Vagina (tissue), 2 donors: ENCODE measurements at regions not wholly inside any gene's neighbourhood (a gene's known extent, or its start where the extent isn't known, plus 50 kb on each side); places are given as distances from the start of the nearest gene placed in this dataset.

Experiments used
- DNase-seq, 2 donors: peaks; one replicate each; pipeline ENCODE4 v3.0.0-alpha.2; 2017; ENCODE audit errors: extremely low spot score in 2 of 2
- H3K27ac ChIP-seq: fragments of 200-600 bp; sonication (generic); one replicate; pipeline ENCODE4 v1.5.1; 2019
- H3K27me3 ChIP-seq: fragments of 200-600 bp; sonication (generic); one replicate; pipeline ENCODE4 v1.5.1; 2019
- H3K36me3 ChIP-seq, 2 donors: fragments of 200-600 bp; sonication (generic); one replicate each; pipeline ENCODE4 v1.5.1; 2017 to 2019
- H3K4me1 ChIP-seq: fragments of 200-600 bp; sonication (generic); one replicate; pipeline ENCODE4 v1.5.1; 2019
- H3K4me3 ChIP-seq, 2 donors: fragments of 200-600 bp; sonication (generic); 1 replicate in 1 of 2; 2 replicates in 1 of 2; pipeline ENCODE4 v1.5.1; 2016 to 2019
- H3K9me3 ChIP-seq: fragments of 200-600 bp; sonication (generic); one replicate; pipeline ENCODE4 v1.5.1; 2019
- POLR2A ChIP-seq, 2 donors: fragments of 450-650 bp; IDR thresholded peaks; one replicate each; pipeline ENCODE4 v1.6.1; 2017; ENCODE audit warnings: antibody characterized with exemption in 2 of 2, mild to moderate bottlenecking in 2 of 2, moderate library complexity in 2 of 2
- POLR2AphosphoS5 ChIP-seq, 2 donors: sonication (generic); formaldehyde crosslinking; IDR thresholded peaks; one replicate each; pipeline ENCODE4 v1.9.0; 2017; ENCODE audit warnings: antibody characterized with exemption in 2 of 2, mild to moderate bottlenecking in 2 of 2, low read depth in 1 of 2; ENCODE audit not compliant: insufficient read depth in 1 of 2
- intact Hi-C: fragments of 100-400 bp; cut with DNase I; formaldehyde crosslinking; loops from one replicate; pipeline ENCODE4 v1.15.1; 2023
- TF ChIP-seq, protein P1 (sequence below), 3 experiments: fragments of 450-650 bp in 2 of 3; fragments of 200-600 bp in 1 of 3; sonication (generic) in 1 of 3; IDR thresholded peaks; one replicate each; pipeline ENCODE4 v1.5.1; 2017 to 2019; ENCODE audit warnings: antibody characterized with exemption in 3 of 3, mild to moderate bottlenecking in 2 of 3, moderate library complexity in 2 of 3

DNA sequence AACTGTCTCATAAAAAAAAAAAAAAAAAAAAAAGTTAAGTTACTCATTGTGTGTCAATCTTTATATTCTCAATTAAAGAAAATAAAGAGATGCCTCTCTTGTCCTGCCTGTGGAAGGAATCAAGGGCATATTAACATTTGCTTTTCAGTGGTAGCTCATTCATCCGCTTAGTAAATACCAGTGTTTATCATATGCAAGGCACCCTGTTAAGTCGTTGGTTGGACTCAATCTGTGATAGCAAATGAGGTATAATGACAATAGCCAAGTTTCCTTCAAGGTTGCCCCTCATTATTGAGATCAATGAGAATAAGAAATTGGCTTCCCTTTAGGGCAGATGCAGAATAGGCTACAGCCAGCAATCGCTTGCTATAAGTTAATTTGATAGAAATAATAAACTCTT, 812.7 kb upstream of the COBL start:
- Histone ChIP-seq H3K4me1 (no peaks in the 10 kb centered on the region), H3K4me3 (no peak overlapping the region), H3K36me3 (no peaks in the 10 kb centered on the region), H3K27me3 (no peaks in the 10 kb centered on the region), H3K9me3 (no peaks in the 10 kb centered on the region), H3K27ac (no peak overlapping the region)
- intact Hi-C loops = no loop called here
- no peak for TF ChIP-seq POLR2A (IDR thresholded peaks at IDR 0.05)
- no peak for DNase-seq

DNA sequence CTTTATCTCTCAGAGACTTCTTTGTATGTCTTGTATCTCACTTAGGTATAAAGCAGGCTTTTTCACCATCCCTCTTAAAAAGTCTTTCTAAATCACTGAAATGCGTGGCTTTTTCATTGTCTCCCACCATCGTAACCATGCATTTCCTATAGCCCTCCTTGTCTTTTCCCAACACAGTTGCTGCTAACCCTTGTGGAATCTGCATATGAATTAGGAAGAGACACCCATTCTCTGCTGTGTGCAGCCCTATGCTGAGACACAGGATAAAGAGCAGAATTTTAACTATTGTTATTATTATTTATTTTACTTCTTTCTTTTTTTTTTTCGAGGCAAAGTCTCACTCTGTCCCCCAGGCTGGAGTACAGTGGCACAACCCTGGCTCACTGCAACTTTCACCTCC, 804.3 kb upstream of the COBL start:
- Histone ChIP-seq H3K9me3 (no peaks in the 10 kb centered on the region), H3K27ac (no peak overlapping the region), H3K27me3 (no peaks in the 10 kb centered on the region), H3K4me3 (no peak overlapping the region), H3K36me3 (no peaks in the 10 kb centered on the region), H3K4me1 (no peaks in the 10 kb centered on the region)
- no peak for DNase-seq
- intact Hi-C loops = no loop called here
- TF ChIP-seq POLR2A (IDR thresholded peaks at IDR 0.05) = no peak

DNA sequence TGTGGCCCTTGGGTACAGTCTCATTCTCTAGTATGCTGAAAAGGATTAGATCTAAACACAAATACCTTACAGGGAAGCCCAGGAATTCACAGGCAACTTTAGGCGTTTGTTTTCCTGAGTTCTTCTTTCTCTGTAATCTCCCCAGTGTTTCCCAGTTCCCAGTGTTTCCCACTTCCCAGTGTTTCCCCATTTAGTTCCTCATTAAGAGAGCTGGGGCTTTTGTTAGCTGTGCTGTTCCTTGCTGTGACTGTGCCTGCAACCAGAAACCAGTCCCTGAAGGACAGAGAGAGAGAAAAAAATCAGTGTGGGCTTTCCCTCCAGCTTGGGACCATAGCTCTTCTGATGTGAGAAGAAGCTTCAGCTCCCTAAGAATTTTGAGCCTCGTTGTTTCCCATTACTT, 802.9 kb upstream of the COBL start:
- DNase-seq = no peak
- no peaks in the 10 kb centered on the region for H3K4me1 ChIP-seq
- intact Hi-C loops = no loop called here
- no peaks in the 10 kb centered on the region for H3K36me3 ChIP-seq
- TF ChIP-seq, protein P1, sequence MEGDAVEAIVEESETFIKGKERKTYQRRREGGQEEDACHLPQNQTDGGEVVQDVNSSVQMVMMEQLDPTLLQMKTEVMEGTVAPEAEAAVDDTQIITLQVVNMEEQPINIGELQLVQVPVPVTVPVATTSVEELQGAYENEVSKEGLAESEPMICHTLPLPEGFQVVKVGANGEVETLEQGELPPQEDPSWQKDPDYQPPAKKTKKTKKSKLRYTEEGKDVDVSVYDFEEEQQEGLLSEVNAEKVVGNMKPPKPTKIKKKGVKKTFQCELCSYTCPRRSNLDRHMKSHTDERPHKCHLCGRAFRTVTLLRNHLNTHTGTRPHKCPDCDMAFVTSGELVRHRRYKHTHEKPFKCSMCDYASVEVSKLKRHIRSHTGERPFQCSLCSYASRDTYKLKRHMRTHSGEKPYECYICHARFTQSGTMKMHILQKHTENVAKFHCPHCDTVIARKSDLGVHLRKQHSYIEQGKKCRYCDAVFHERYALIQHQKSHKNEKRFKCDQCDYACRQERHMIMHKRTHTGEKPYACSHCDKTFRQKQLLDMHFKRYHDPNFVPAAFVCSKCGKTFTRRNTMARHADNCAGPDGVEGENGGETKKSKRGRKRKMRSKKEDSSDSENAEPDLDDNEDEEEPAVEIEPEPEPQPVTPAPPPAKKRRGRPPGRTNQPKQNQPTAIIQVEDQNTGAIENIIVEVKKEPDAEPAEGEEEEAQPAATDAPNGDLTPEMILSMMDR (IDR thresholded peaks at IDR 0.05) = no peak
- TF ChIP-seq POLR2A (IDR thresholded peaks at IDR 0.05) = no peak
- TF ChIP-seq POLR2AphosphoS5 (IDR thresholded peaks at IDR 0.05; ENCODE audit: insufficient read depth in 1 of 2, low read depth in 1 of 2) = no peak
- H3K27me3 ChIP-seq = no peaks in the 10 kb centered on the region
- H3K27ac ChIP-seq = no peak overlapping the region
- H3K9me3 ChIP-seq = no peaks in the 10 kb centered on the region
- H3K4me3 ChIP-seq = no peak overlapping the region

DNA sequence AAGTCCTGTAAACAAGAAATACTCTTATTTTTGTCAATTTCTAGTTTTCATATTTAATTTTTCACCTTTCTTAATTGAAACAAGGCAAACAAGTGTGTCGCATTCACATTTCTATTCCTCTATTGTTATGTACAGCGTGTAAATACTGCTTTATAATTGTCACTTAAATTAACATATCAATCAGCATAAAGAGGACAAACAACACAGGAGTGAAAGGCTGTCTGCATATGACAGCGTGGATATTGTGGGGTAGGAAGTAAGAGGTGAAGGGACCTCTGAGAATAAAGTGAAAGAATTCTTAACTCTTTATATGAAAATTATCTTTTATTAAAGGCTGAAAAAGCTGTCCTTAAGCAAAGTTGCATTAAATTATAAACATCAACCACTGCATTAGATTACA, 797.9 kb upstream of the COBL start:
- Histone ChIP-seq H3K9me3 (no peaks in the 10 kb centered on the region), H3K4me1 (no peaks in the 10 kb centered on the region), H3K27me3 (no peaks in the 10 kb centered on the region), H3K4me3 (no peak overlapping the region), H3K36me3 (no peaks in the 10 kb centered on the region), H3K27ac (no peak overlapping the region)
- intact Hi-C loops = no loop called here
- no peak for TF ChIP-seq POLR2A (IDR thresholded peaks at IDR 0.05)
- no peak for DNase-seq

DNA sequence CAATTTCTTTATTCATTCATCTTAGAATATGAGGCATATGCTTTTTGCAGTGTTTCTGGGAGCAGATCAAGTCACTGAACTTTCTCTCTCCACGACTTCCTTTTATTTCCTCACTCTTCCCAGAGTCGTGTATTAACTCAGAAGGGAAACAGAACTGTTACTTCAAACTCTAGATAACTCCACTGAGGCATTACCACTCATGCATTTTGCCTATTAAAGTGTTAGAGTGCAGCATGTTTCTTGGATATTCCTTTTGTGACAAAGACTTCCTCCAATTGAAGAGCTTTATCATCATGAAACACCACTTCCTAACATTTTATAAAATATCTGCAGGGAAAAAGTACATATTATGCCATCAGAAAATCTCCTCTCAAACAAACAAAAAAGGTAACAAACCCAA, 797.4 kb upstream of the COBL start:
- no peak for TF ChIP-seq POLR2AphosphoS5 (IDR thresholded peaks at IDR 0.05; ENCODE audit: insufficient read depth in 1 of 2, low read depth in 1 of 2)
- TF ChIP-seq, protein P1 (IDR thresholded peaks at IDR 0.05) = no peak
- no peak for TF ChIP-seq POLR2A (IDR thresholded peaks at IDR 0.05)
- H3K4me3 ChIP-seq = no peak overlapping the region

DNA sequence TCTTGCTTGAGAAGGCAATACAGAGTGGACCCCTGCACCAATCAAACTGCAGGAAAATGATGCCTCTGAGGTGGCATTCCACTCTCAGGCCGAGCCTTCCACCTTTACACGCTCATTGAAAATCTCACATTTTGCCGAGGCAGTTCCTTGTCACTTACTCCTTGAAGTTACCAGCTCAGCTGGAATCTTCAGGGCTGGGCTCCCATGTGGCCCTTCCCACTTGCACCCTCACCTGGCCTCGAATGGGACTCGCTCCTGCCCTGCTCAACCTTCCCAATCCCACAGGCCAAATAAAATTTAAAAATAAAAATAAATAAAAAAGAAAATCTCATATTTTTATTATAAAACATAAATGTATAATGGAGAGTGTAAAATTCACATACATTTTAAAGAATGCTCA, 790.7 kb upstream of the COBL start:
- TF ChIP-seq, protein P1 (IDR thresholded peaks at IDR 0.05) = no peak
- TF ChIP-seq POLR2A (IDR thresholded peaks at IDR 0.05) = no peak
- no peak for TF ChIP-seq POLR2AphosphoS5 (IDR thresholded peaks at IDR 0.05; ENCODE audit: insufficient read depth in 1 of 2, low read depth in 1 of 2)
- H3K9me3 ChIP-seq = no peaks in the 10 kb centered on the region

More for the DNA sequence above, 797.4 kb upstream of the COBL start:
- Histone ChIP-seq H3K9me3 (no peaks in the 10 kb centered on the region), H3K4me1 (no peaks in the 10 kb centered on the region), H3K27me3 (no peaks in the 10 kb centered on the region), H3K27ac (no peak overlapping the region), H3K36me3 (no peaks in the 10 kb centered on the region)
- intact Hi-C loops = no loop called here
- no peak for DNase-seq

DNA sequence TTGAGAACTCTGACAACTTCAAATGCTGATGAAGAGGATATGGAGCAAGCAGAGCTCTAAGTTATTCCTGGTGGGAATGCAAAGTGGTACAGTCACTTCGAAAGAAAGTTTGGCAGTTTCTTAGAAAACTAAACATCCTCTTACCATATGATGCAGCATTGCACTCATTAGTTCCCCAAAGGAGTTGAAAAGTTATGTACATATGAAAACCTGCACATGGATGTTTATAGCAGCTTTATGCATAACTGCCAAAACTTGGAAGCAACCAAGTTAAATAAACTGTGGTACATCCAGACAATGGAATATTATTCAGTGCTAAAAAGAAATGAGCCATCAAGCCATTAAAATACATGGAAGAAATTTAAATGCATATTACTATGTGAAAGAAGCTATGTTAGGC, 779.3 kb upstream of the COBL start:
- no peaks in the 10 kb centered on the region for H3K9me3 ChIP-seq
- no peak overlapping the region for H3K4me3 ChIP-seq
- no peaks in the 10 kb centered on the region for H3K27me3 ChIP-seq
- intact Hi-C loops = no loop called here
- no peak for TF ChIP-seq POLR2AphosphoS5 (IDR thresholded peaks at IDR 0.05; ENCODE audit: insufficient read depth in 1 of 2, low read depth in 1 of 2)
- TF ChIP-seq POLR2A (IDR thresholded peaks at IDR 0.05) = no peak
- TF ChIP-seq, protein P1 (IDR thresholded peaks at IDR 0.05) = no peak
- no peak overlapping the region for H3K27ac ChIP-seq
- H3K4me1 ChIP-seq = no peaks in the 10 kb centered on the region
- DNase-seq = no peak
- H3K36me3 ChIP-seq = no peaks in the 10 kb centered on the region

More for the DNA sequence above, 790.7 kb upstream of the COBL start:
- Histone ChIP-seq H3K4me3 (no peak overlapping the region), H3K27me3 (no peaks in the 10 kb centered on the region), H3K36me3 (no peaks in the 10 kb centered on the region), H3K4me1 (no peaks in the 10 kb centered on the region), H3K27ac (no peak overlapping the region)
- no peak for DNase-seq
- intact Hi-C loops = no loop called here
